H1 (cell line): ENCODE measurements at regions not wholly inside any gene's neighbourhood (a gene's known extent, or its start where the extent isn't known, plus 50 kb on each side); places are given as distances from the start of the nearest gene placed in this dataset.

ENCODE experiments used
- CTCF ChIA-PET: fragments of 300-600 bp; sonication (Branson Sonifier 250); formaldehyde crosslinking; loops from one replicate; lab custom pipeline; 2021; ENCODE audit not compliant: partially characterized antibody; lab: Charles Lee
- POLR2A ChIA-PET: fragments of 300-600 bp; sonication (Branson Sonifier 250); formaldehyde crosslinking; loops from one replicate; lab custom pipeline; 2021; ENCODE audit warnings: inconsistent platforms; ENCODE audit not compliant: partially characterized antibody; lab: Charles Lee
- DNase-seq, 2 experiments: peaks; one replicate each; pipeline versions ENCODE4 v3.0.0 to v3.0.0-alpha.2; 2010 to 2022; ENCODE audit warnings: low spot score in 2 of 2, low read depth in 1 of 2, mixed read lengths in 1 of 2
- FAIRE-seq: peaks from 2 replicates; lab custom pipeline; 2011; peaks lifted over from hg19 to GRCh38; lab: Jason Lieb, UNC
- H2AFZ ChIP-seq: 2 replicates; pipeline ENCODE4 v1.8.1; 2012; ENCODE audit warnings: low read length, inconsistent platforms
- H2AK5ac ChIP-seq: 2 replicates; pipeline ENCODE4 v1.6.1; 2013; ENCODE audit warnings: low read depth, low read length
- H2BK120ac ChIP-seq: replicated peaks from 2 replicates; pipeline ENCODE3; 2013; ENCODE audit warnings: low read depth, low read length, inconsistent platforms
- H2BK12ac ChIP-seq: 2 replicates; pipeline ENCODE4 v1.6.1; 2013; ENCODE audit warnings: low read depth, low read length
- H2BK15ac ChIP-seq: 2 replicates; pipeline ENCODE4 v1.6.1; 2013; ENCODE audit warnings: low read length
- H2BK20ac ChIP-seq: 2 replicates; pipeline ENCODE4 v1.6.1; 2013; ENCODE audit warnings: low read length
- H2BK5ac ChIP-seq: 2 replicates; pipeline ENCODE4 v1.6.1; 2013; ENCODE audit warnings: low read depth, low read length
- H3K14ac ChIP-seq: 2 replicates; pipeline ENCODE4 v1.6.1; 2013; ENCODE audit warnings: inconsistent platforms; ENCODE audit not compliant: insufficient read length
- H3K18ac ChIP-seq: 2 replicates; pipeline ENCODE4 v1.6.1; 2013; ENCODE audit warnings: low read length; ENCODE audit errors: extremely low read depth
- H3K23ac ChIP-seq: 2 replicates; pipeline ENCODE4 v1.6.1; 2013; ENCODE audit warnings: inconsistent platforms; ENCODE audit not compliant: insufficient read length
- H3K23me2 ChIP-seq: 2 replicates; pipeline ENCODE4 v1.6.1; 2013; ENCODE audit warnings: low read depth, low read length
- H3K27ac ChIP-seq: 2 replicates; pipeline ENCODE4 v1.6.1; 2011; ENCODE audit warnings: low read depth, low read length, inconsistent platforms
- H3K27me3 ChIP-seq, 4 experiments: replicated peaks in 1 of 4; 1 replicate in 1 of 4; 2 replicates in 3 of 4; pipeline versions ENCODE4 v1.6.1 to v1.8.1; 2011 to 2013; ENCODE audit warnings: low read length in 3 of 4, mild to moderate bottlenecking in 3 of 4, inconsistent platforms in 2 of 4, mixed read lengths in 2 of 4, moderate library complexity in 1 of 4; ENCODE audit not compliant: control insufficient read depth in 3 of 4, insufficient read depth in 3 of 4; ENCODE audit errors: extremely low read depth in 1 of 4
- H3K36me3 ChIP-seq, 4 experiments: 2 replicates each; pipeline versions ENCODE4 v1.6.1 to v1.8.1; 2011 to 2013; ENCODE audit warnings: mild to moderate bottlenecking in 4 of 4, low read length in 3 of 4, moderate library complexity in 2 of 4, control low read depth in 1 of 4, inconsistent platforms in 1 of 4; ENCODE audit not compliant: insufficient read depth in 4 of 4, control insufficient read depth in 2 of 4
- H3K4ac ChIP-seq: replicated peaks from 2 replicates; pipeline ENCODE3; 2013; ENCODE audit warnings: low read length, low read depth, mixed read lengths, inconsistent platforms; ENCODE audit not compliant: insufficient read length
- H3K4me1 ChIP-seq, 4 experiments: replicated peaks in 1 of 4; 1 replicate in 1 of 4; 2 replicates in 3 of 4; pipeline versions ENCODE4 v1.6.1 to v1.8.1; 2011 to 2013; ENCODE audit warnings: low read length in 3 of 4, inconsistent platforms in 2 of 4, mixed read lengths in 1 of 4; ENCODE audit not compliant: insufficient read depth in 4 of 4, control insufficient read depth in 3 of 4
- H3K4me2 ChIP-seq, 2 experiments: 2 replicates each; pipeline versions ENCODE4 v1.6.1 to v1.8.1; 2011 to 2013; ENCODE audit warnings: low read depth in 2 of 2, low read length in 2 of 2, control low read depth in 1 of 2, inconsistent platforms in 1 of 2, mild to moderate bottlenecking in 1 of 2; ENCODE audit not compliant: insufficient read depth in 1 of 2
- H3K4me3 ChIP-seq, 4 experiments: fragments of 200-600, 300-600 bp in 1 of 4; sonication (generic), shearing (Covaris generic), sonication (Bioruptor Twin) in 1 of 4; 2 replicates each; pipeline versions ENCODE4 v1.5.1 to v1.8.1; 2011 to 2016; ENCODE audit warnings: low read length in 4 of 4, low read depth in 3 of 4, control low read depth in 2 of 4, inconsistent platforms in 2 of 4, mild to moderate bottlenecking in 2 of 4, mixed read lengths in 1 of 4, moderate library complexity in 1 of 4; ENCODE audit not compliant: insufficient read depth in 2 of 4; ENCODE audit errors: extremely low read depth in 1 of 4
- H3K56ac ChIP-seq: replicated peaks from 2 replicates; pipeline ENCODE3; 2013; ENCODE audit warnings: low read depth, mild to moderate bottlenecking, mixed read lengths, low read length, inconsistent platforms; ENCODE audit not compliant: insufficient read length
- H3K79me1 ChIP-seq: 2 replicates; pipeline ENCODE4 v1.6.1; 2013; ENCODE audit warnings: low read depth, low read length, control low read depth
- H3K79me2 ChIP-seq, 2 experiments: 2 replicates each; pipeline versions ENCODE4 v1.6.1 to v1.8.1; 2012 to 2013; ENCODE audit warnings: low read length in 2 of 2, mild to moderate bottlenecking in 2 of 2, inconsistent platforms in 1 of 2; ENCODE audit not compliant: insufficient read depth in 2 of 2, control insufficient read depth in 1 of 2
- H3K9ac ChIP-seq, 4 experiments: replicated peaks in 1 of 4; 1 replicate in 1 of 4; 2 replicates in 3 of 4; pipeline versions ENCODE4 v1.6.1 to v1.8.1; 2011 to 2013; ENCODE audit warnings: low read depth in 3 of 4, low read length in 3 of 4, control low read depth in 2 of 4, mild to moderate bottlenecking in 2 of 4, moderate library complexity in 2 of 4, inconsistent platforms in 1 of 4; ENCODE audit errors: extremely low read depth in 1 of 4
- H3K9me3 ChIP-seq, 2 experiments: 2 replicates each; pipeline versions ENCODE4 v1.6.1 to v1.8.1; 2012 to 2013; ENCODE audit warnings: mild to moderate bottlenecking in 2 of 2, moderate library complexity in 2 of 2, control low read depth in 1 of 2, inconsistent platforms in 1 of 2, low read depth in 1 of 2, low read length in 1 of 2, mixed read lengths in 1 of 2; ENCODE audit not compliant: insufficient read depth in 2 of 2
- H4K20me1 ChIP-seq, 2 experiments: replicated peaks in 1 of 2; 2 replicates each; pipeline versions ENCODE3 to v1.8.1; 2011 to 2013; ENCODE audit warnings: inconsistent platforms in 2 of 2, low read length in 2 of 2, mild to moderate bottlenecking in 1 of 2; ENCODE audit not compliant: insufficient read depth in 2 of 2, control insufficient read depth in 1 of 2
- H4K5ac ChIP-seq: 2 replicates; pipeline ENCODE4 v1.6.1; 2013; ENCODE audit warnings: low read length, low read depth, mixed read lengths, inconsistent platforms; ENCODE audit not compliant: insufficient read length
- H4K8ac ChIP-seq: 2 replicates; pipeline ENCODE4 v1.8.0; 2013; ENCODE audit warnings: mild to moderate bottlenecking, moderate library complexity, low read length, inconsistent platforms; ENCODE audit not compliant: insufficient read depth; ENCODE audit errors: extremely low read depth
- H4K91ac ChIP-seq: replicated peaks from 2 replicates; pipeline ENCODE3; 2013; ENCODE audit warnings: low read length, mixed read lengths, inconsistent platforms; ENCODE audit not compliant: insufficient read length
- KDM5A ChIP-seq: fragments of 200-600 bp; IDR thresholded peaks from 2 replicates; pipeline ENCODE4 v1.7.1; 2012; ENCODE audit warnings: mild to moderate bottlenecking, low read length, inconsistent platforms, mixed read lengths
- POLR2A ChIP-seq, 2 experiments: IDR thresholded peaks; 1 replicate in 1 of 2; 2 replicates in 1 of 2; pipeline ENCODE4 v1.6.1; 2011; ENCODE audit warnings: low read depth in 2 of 2, low read length in 2 of 2, mild to moderate bottlenecking in 2 of 2; ENCODE audit errors: control extremely low read depth in 1 of 2
- RAD21 ChIP-seq, 2 experiments: IDR thresholded peaks in 1 of 2; conservative IDR thresholded peaks in 1 of 2; 2 replicates each; pipeline ENCODE4 v1.6.1; 2011; ENCODE audit warnings: low read depth in 2 of 2, low read length in 2 of 2, improper control_type of control experiment in 1 of 2, inconsistent platforms in 1 of 2, mild to moderate bottlenecking in 1 of 2, moderate library complexity in 1 of 2
- SP4 ChIP-seq: IDR thresholded peaks from 2 replicates; pipeline ENCODE4 v1.6.1; 2012; ENCODE audit warnings: low read length, inconsistent platforms
- SRF ChIP-seq: IDR thresholded peaks from 2 replicates; pipeline ENCODE4 v1.6.1; 2011; ENCODE audit warnings: mild to moderate bottlenecking, low read depth, low read length, moderate library complexity
- SUZ12 ChIP-seq: fragments of 200-600 bp; sonication (generic); IDR thresholded peaks from 2 replicates; pipeline ENCODE4 v1.6.1; 2012; ENCODE audit warnings: mild to moderate bottlenecking, inconsistent platforms, low read length, moderate library complexity, mixed read lengths
- TBP ChIP-seq: IDR thresholded peaks from 2 replicates; pipeline ENCODE4 v1.6.1; 2011; ENCODE audit warnings: low read depth, low read length, improper control_type of control experiment
- TEAD4 ChIP-seq: IDR thresholded peaks from 2 replicates; pipeline ENCODE4 v1.6.1; 2012; ENCODE audit warnings: low read depth, low read length, inconsistent platforms, mixed read lengths
- ZNF274 ChIP-seq: IDR thresholded peaks from 2 replicates; pipeline ENCODE4 v1.7.0; 2012; ENCODE audit warnings: low read length, borderline replicate concordance; ENCODE audit errors: extremely low read depth
- WGBS, 2 experiments: shearing (Covaris generic) in 1 of 2; methylation state at CpG; one replicate each; pipeline versions ENCODE4 v1.1.6 to v1.1.7; 2013 to 2015; ENCODE audit warnings: low lambda C conversion rate in 2 of 2, mixed read lengths in 2 of 2, inconsistent platforms in 1 of 2, low coverage in 1 of 2, missing lambda C conversion rate in 1 of 2; ENCODE audit not compliant: insufficient replicate concordance in 2 of 2, insufficient coverage in 1 of 2, insufficient read length in 1 of 2; ENCODE audit errors: extremely low coverage in 1 of 2, missing lambda C conversion rate in 1 of 2; 5-methylcytosine and 5-hydroxymethylcytosine counted together
- TF ChIP-seq, protein P1 (sequence below): IDR thresholded peaks from 2 replicates; pipeline ENCODE4 v1.6.1; 2011; ENCODE audit warnings: low read depth, mild to moderate bottlenecking, low read length; ENCODE audit not compliant: insufficient read depth

DNA sequence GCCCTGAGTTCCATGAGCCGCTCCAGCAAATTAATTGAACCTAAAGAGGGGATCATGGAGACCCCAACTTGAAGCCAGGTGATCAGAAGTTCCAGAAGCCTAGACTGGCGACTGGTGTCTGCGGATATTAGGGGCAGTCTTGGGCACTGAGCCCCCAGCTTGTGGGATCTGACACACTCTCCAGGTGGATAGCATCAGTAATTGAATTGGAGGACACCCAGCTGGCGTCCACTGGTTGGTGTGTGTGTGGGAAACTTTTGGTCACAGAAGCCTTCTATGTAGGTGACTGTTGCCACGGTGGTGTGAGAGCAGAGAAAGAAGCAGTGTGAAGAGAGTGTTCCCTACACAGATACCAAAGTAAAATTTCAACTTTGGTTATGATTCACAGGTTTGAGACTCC lies 106.0 kb upstream of the ADPGK start:
- no peaks in the 10 kb centered on the region for H3K9me3 ChIP-seq
- no peak overlapping the region for H2BK12ac ChIP-seq
- H3K4me2 ChIP-seq = no peak overlapping the region
- no peak for FAIRE-seq
- no peaks in the 10 kb centered on the region for H4K20me1 ChIP-seq
- H3K23me2 ChIP-seq = no peaks in the 10 kb centered on the region
- no peak overlapping the region for H2BK20ac ChIP-seq
- H4K5ac ChIP-seq = no peak overlapping the region
- no peak for DNase-seq
- H3K27me3 ChIP-seq = no peaks in the 10 kb centered on the region
- no peak overlapping the region for H2BK120ac ChIP-seq
- ChIA-PET POLR2A (no interaction called here), CTCF (interaction anchor here (1.1 to 1.4 kb wide), 3 partner anchors 11 to 376 kb away, joined by 3 to 4 read pairs (median 3); no protein-coding TSS in a partner anchor)
- H2AK5ac ChIP-seq = no peak overlapping the region
- H3K4me1 ChIP-seq = no peaks in the 10 kb centered on the region
- H3K4me3 ChIP-seq = no peak overlapping the region
- H4K91ac ChIP-seq = no peak overlapping the region
- no peak overlapping the region for H3K9ac ChIP-seq
- H2BK15ac ChIP-seq = no peak overlapping the region
- no peak overlapping the region for H3K14ac ChIP-seq
- no peaks in the 10 kb centered on the region for H3K79me2 ChIP-seq
- H3K4ac ChIP-seq = no peak overlapping the region
- no peak overlapping the region for H3K56ac ChIP-seq
- H3K79me1 ChIP-seq = no peaks in the 10 kb centered on the region
- WGBS, 2 experiments = 93% methylated on average over 5 of the region's 5 CpGs; no CpG with 5 or more reads in 1 of the 2 experiments
- TF ChIP-seq POLR2A (IDR thresholded peaks at IDR 0.05; ENCODE audit: control extremely low read depth in 1 of 2, low read depth in 2 of 2, low read length in 2 of 2) (no peak), SP4 (no peak), RAD21 (IDR thresholded peaks at IDR 0.05 in 1 of 2, conservative IDR thresholded peaks at IDR 0.05 in 1 of 2; ENCODE audit: low read depth in 2 of 2, low read length in 2 of 2) (no peak), TEAD4 (no peak), ZNF274 (no peak), TBP (no peak), KDM5A (no peak), SRF (no peak), SUZ12 (no peak)
- TF ChIP-seq, protein P1, sequence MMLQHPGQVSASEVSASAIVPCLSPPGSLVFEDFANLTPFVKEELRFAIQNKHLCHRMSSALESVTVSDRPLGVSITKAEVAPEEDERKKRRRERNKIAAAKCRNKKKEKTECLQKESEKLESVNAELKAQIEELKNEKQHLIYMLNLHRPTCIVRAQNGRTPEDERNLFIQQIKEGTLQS = no peak
- no peaks in the 10 kb centered on the region for H3K36me3 ChIP-seq
- no peak overlapping the region for H3K27ac ChIP-seq
- no peak overlapping the region for H4K8ac ChIP-seq
- H2BK5ac ChIP-seq = no peak overlapping the region
- no peak overlapping the region for H3K23ac ChIP-seq
- H3K18ac ChIP-seq = no peak overlapping the region
- no peak overlapping the region for H2AFZ ChIP-seq
